AG04449 (cell line): ENCODE measurements at regions not wholly inside any gene's neighbourhood (a gene's known extent, or its start where the extent isn't known, plus 50 kb on each side); places are given as distances from the start of the nearest gene placed in this dataset.

Experiments used
- CTCF ChIA-PET: fragments of 350-600 bp; formaldehyde crosslinking; extraction: SDS; loops from one replicate; lab custom pipeline; 2021; ENCODE audit warnings: antibody characterized with exemption; lab: Yijun Ruan, JAX
- POLR2A ChIA-PET: fragments of 400-600, 350-600 bp; formaldehyde crosslinking; extraction: SDS; loops from one replicate; lab custom pipeline; 2020; ENCODE audit warnings: antibody characterized with exemption, inconsistent platforms; lab: Yijun Ruan, JAX
- DNase-seq: peaks from one replicate; pipeline ENCODE4 v3.0.0-alpha.2; 2010; ENCODE audit warnings: low read depth, low spot score
- H3K4me3 ChIP-seq: 2 replicates; pipeline ENCODE4 v1.5.1; 2011; ENCODE audit warnings: low read depth, mild to moderate bottlenecking, control low read depth, low read length
- TF ChIP-seq, protein P1 (sequence below): IDR thresholded peaks from one replicate; pipeline ENCODE4 v1.5.1; 2011; ENCODE audit warnings: mild to moderate bottlenecking, moderate library complexity, low read length, control low read depth, inconsistent platforms; ENCODE audit not compliant: insufficient read depth; ENCODE audit errors: missing control alignments

DNA sequence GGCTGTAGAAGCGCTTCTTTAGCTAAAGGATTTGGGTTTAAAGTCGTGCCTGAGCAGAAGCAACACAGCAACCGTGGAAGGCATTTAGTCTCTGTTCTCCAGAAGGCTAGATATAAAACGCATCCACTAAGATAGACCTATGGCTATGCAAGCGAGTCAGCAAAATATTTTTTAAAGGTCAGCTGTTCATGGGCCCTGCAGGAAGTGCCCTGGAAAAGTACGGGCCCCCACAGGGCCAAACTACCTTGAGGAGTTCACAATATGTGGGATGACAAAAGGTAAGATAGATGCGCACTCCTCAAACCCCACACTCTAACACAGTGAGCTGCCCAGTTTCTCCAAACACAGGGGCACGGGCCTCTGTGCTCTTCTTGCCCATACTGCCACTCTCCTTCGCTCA, 261.6 kb downstream of the VPS13C start:
- DNase-seq = no peak
- TF ChIP-seq, protein P1, sequence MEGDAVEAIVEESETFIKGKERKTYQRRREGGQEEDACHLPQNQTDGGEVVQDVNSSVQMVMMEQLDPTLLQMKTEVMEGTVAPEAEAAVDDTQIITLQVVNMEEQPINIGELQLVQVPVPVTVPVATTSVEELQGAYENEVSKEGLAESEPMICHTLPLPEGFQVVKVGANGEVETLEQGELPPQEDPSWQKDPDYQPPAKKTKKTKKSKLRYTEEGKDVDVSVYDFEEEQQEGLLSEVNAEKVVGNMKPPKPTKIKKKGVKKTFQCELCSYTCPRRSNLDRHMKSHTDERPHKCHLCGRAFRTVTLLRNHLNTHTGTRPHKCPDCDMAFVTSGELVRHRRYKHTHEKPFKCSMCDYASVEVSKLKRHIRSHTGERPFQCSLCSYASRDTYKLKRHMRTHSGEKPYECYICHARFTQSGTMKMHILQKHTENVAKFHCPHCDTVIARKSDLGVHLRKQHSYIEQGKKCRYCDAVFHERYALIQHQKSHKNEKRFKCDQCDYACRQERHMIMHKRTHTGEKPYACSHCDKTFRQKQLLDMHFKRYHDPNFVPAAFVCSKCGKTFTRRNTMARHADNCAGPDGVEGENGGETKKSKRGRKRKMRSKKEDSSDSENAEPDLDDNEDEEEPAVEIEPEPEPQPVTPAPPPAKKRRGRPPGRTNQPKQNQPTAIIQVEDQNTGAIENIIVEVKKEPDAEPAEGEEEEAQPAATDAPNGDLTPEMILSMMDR = no peak
- no peak overlapping the region for H3K4me3 ChIP-seq
- ChIA-PET CTCF (interaction anchor here (1.9 kb wide), 1 partner anchor 35 kb away, joined by 5 read pairs; no protein-coding TSS in a partner anchor), POLR2A (no interaction called here)

GRCh38 chr15:61796056-61796455, 264.2 kb downstream of the VPS13C start:
- no peak for DNase-seq
- ChIA-PET CTCF (no interaction called here), POLR2A (no interaction called here)
- H3K4me3 ChIP-seq = no peak overlapping the region
- TF ChIP-seq, protein P1 = no peak

- POLR2A ChIA-PET = no interaction called here
- no peak overlapping the region for H3K4me3 ChIP-seq
- CTCF ChIA-PET = no interaction called here
- TF ChIP-seq, protein P1 = no peak
- DNase-seq = no peak
Observed at GRCh38 chr15:61794881-61795280, 265.4 kb downstream of the VPS13C start.

DNA sequence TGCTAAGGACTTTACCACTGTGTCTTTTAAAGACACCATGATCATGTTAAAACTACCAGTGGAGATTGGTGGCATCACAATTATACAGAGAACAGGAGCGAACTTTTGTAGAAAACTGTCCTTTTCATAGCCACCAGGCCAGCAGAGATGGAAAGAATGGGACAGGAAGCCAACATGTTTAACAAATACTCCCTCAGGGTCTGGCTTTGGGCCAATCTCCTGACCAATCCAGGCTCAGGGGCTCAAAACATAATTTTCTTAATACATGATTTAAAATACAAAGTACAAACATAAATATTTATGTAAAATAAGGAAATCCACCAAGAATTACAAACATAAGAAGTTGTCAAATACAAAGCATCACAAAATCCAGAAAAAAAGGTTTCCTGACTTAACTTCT, 266.0 kb downstream of the VPS13C start:
- no peak for DNase-seq
- CTCF ChIA-PET = no interaction called here
- POLR2A ChIA-PET = no interaction called here
- H3K4me3 ChIP-seq = no peak overlapping the region
- TF ChIP-seq, protein P1 = no peak

GRCh38 chr15:61784734-61785133, 275.5 kb downstream of the VPS13C start:
- TF ChIP-seq, protein P1 = no peak
- no peak for DNase-seq
- H3K4me3 ChIP-seq = no peak overlapping the region
- CTCF ChIA-PET = no interaction called here
- POLR2A ChIA-PET = no interaction called here

- TF ChIP-seq, protein P1 = no peak
- no peak for DNase-seq
- CTCF ChIA-PET = no interaction called here
- POLR2A ChIA-PET = no interaction called here
- H3K4me3 ChIP-seq = no peak overlapping the region
Observed at GRCh38 chr15:61780278-61780980, 279.8 kb downstream of the VPS13C start.
